ENCODE measurements at regions not wholly inside any gene's neighbourhood (a gene's known extent, or its start where the extent isn't known, plus 50 kb on each side); places are given as distances from the start of the nearest gene placed in this dataset.
"Not testable (repeated sequence)": the region's sequence is repeated elsewhere in the genome, so short reads cannot be mapped to it uniquely, and the experiment has no call there.

DNA sequence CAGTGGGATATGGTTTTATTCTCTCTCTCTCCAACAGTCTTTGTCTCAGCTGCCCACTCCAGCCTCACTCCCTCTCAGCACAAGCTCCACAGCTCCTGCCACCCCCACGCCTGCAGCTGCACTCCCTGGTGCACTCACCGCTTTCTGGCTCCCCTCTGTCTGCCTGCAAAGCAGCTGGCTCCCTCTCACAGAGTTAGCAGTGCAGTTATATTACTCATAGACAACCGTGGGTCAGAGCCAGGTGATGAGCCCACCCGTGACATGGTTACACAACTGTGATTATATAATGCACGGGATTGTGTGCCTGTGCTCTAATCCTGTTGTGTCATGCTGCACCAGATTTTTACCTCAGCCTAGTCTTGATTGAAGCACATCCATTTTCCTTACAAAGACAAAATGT, 276.9 kb upstream of the CHAC2 start:
- DNase-seq = no peak

DNA sequence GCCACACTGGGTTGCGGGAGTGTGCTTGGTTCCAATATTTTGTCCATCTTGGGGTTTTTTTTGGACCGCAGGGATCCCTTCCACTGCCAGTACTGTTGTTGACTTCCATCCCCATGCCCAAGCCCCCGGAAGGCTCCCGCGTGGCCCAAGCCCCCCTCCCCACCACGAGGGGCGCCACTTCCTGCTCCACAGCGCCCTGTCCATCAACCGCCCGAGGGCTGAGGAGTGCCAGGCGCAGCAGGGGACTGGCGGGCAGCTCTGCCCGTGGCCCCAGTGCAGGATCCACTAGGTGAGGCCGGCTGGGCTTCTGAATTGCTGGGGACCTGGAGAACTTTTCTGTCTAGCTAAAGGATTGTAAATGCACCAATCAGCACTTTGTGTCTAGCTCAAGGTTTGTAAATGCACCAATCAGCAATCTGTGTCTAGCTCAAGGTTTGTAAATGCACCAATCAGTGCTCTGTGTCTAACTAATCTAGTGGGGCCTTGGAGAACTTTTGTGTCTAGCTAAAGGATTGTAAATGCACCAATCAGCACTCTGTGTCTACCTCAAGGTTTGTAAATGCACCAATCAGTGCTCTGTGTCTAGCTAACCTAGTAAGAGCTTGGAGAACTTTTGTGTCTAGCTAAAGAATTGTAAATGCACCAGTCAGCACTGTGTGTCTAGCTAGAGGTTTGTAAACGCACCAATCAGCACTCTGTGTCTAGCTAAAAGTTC, 281.3 kb upstream of the CHAC2 start:
- not testable (repeated sequence) for DNase-seq

DNA sequence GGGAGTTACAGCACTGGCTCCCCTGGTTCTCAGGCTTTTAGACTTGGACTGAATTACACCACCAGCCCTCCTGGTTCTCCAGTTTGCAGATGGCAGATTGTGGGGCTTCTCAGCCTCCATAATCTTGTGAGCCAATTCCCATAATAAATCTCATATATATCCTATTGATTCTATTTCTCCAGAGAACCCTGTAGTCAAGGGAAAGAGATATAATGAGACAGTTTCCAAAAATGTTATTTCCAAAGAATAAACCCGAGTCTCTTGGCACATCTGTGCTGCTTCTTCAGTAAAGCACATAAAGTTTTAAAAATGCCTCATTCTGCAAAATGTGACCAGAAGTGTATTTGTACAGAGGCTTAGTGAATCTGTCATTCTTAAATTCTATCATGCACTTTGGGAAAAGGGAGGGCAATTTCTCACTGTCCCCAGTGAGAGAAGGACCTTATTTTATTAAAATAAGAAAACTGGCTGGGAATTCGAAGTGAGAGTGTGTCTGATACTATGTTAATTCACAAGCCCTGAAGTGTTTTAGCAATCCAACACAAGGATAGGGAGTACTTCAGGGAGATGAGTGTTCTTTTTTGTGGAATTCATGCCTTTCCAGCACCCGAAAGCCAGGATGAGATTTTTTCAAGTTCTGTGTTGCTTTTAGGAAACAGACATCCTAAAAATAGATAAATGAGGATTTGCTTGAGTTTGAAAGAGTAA, 282.4 kb upstream of the CHAC2 start:
- DNase-seq = no peak

- no peak for DNase-seq
Observed at GRCh38 chr2:53484531-53484930, 283.1 kb upstream of the CHAC2 start.

- DNase-seq = no peak
Observed at GRCh38 chr2:53477517-53477916, 290.1 kb upstream of the CHAC2 start.

DNA sequence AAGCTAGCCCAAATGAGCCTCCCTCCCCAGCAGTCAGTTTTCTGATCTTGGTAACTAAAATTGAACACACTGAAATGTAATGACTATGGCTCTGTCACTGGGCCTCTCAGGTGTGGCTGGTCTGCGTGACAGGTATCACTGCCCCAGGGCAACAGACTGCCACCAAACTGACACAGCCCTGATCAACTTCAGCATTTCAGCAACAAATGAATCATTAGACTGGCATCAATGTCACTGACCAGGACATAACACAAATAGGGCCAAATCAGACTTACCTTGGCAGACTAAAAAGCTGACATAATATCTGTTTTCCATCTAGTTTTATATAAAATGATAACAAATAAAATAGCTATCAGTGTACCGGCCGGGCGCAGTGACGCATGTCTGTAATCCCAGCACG, 290.8 kb upstream of the CHAC2 start:
- DNase-seq = no peak

DNA sequence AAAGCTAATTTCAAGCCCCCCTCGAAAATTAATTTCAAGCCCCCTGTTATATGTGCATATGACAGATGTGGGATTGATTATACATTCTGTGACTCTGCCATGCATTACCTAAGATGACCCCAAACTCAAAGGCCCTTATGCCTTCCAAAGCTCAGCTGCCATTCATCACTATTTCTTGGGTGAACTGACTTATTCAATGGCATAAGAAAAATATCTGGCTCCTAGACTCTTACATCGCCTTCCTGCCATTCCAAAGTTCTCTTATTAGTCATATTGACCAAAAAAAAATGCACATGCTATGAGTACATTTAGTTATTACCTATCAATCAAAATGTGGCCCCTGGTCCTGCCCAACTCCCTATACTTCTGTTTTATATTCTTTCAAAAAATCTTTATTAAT, 291.8 kb upstream of the CHAC2 start:
- DNase-seq = no peak

GRCh38 chr2:53475321-53475720, 292.3 kb upstream of the CHAC2 start:
- no peak for DNase-seq

- no peak for DNase-seq
Observed at GRCh38 chr2:53474914-53475313, 292.7 kb upstream of the CHAC2 start.

GRCh38 chr2:53473775-53474311, 293.8 kb upstream of the CHAC2 start:
- DNase-seq = no peak

DNA sequence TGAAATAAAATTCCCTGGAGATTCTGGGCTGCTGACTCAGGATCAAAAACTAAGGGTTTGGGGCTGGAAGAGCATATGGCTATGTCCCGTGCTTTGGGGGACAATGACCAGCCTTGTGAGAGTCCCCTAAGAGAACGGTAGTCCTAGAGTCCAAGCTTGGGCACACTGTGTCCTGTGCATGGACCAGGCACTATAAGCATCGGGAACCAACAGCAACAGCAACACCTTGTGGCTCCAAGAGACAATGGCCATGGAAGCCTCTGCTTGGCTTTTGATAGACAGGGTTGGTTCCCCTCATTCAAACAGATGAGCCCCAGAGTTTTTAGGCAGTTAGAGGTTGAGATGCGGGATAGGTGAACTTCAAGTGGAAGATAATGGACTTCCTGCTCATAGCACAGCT, 294.4 kb upstream of the CHAC2 start:
- DNase-seq = no peak

DNA sequence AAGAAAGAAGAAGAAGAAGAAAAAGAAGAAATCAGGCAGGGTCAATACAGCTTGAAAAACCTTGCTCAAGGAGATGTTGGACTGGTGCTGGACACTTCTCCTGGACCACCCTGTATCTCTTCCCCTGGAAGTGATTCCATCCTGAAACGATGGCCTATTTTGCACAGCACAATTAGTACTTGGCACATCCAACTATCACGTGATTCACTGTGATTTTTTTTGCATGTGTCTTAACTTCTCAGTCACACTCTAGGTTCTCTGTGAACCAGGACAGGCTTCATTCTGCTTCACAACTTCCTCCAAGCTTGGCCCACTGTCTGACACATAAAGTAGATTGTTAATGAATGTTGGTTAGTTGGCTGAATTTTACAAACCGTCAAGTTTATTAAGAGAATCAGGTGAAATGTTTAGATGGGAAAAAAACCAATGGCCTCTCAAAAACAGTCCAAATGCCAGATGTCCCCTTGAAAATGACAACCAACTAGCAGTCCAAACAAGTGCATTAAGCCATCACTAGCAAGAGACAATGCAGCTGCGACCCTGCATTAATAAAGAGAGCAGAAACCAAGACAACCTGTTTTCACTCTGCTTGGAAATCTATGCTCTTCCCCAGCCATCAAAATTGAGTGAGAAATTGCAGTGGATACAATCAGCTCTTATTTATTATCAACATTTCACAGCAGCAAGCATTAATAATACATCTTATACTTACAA, 300.0 kb upstream of the CHAC2 start:
- no peak for DNase-seq

- DNase-seq = no peak
Observed at GRCh38 chr2:53463806-53464726, 303.5 kb upstream of the CHAC2 start.

DNA sequence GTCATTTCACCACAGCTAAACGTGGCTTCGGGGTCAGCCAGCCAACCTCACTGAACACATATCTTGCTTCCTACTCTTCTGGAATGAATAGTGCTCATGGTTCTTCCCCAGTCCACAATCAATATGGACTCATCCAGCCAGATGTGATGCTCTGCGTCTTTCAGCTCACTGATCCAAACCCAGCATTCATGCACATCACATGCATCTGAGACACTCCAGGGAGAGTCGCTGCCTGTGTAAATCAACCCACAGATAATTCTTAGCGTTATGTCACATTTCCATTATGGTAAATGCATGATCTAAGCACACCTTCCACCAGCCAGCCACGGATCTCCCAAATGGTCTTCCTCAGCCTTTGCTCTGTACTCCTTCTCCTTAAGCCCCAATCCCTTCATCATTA, 306.7 kb upstream of the CHAC2 start:
- DNase-seq = no peak

- DNase-seq = no peak
Observed at GRCh38 chr2:53460347-53460746, 307.3 kb upstream of the CHAC2 start.

GRCh38 chr2:53455094-53455493, 312.5 kb upstream of the CHAC2 start:
- no peak for DNase-seq

DNA sequence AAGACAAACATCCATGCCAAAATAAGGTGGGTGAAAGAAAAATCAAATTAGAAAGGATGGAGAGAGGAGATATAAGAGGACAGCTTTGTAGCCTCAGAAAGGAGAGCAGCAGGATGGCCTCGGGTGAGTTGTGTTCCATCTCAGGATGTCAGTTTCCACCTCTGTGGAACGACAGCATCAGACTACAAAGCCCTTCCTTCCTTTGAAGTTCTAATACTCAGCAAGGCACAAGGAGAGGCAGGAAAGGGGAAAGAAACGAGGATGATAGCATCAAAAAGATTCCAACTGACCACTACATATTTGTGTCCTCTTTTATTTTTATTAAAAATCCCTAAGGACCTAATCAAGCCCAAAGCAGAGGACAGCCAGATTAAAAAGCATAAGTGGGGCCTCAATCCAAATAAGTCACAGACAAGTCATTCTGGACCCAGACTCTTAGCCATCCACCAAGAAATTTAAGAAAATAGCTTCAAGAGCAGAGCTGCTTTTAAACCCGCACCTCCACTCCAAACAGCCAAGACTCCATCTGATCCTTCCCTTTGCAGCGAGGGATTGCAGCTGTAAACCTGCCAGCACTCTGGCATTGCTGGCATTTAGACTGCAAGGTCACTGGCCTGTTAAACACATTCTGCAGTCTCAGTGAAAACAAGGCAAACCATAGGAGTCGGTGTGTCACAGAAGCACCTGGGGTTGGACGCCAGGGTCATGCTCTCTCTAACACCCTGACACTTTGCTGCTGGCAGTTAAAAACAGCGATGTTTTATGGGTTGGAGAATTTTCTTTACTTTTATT, 314.5 kb upstream of the CHAC2 start:
- DNase-seq = no peak

- no peak for DNase-seq
Observed at GRCh38 chr2:53452400-53452799, 315.2 kb upstream of the CHAC2 start.

DNA sequence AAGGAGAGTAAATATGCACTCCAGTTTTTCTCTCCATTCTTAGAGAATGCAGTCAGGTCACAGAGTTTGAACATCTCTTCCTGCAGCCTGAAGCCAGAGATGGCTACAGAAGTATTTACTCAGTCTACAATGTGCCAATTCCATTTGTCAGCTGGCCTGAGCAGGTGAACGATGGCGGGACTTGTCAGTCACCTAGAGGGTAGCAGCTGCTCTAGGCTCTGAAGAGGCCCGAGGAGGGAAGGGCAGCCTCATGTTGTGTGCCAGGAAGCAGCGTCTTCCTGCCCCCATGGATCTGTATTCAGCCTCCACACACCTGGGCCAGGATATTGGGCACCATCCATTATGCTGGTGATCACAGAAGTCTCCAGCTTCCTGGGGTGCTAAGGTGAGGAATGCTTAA, 316.7 kb upstream of the CHAC2 start:
- no peak for DNase-seq

DNA sequence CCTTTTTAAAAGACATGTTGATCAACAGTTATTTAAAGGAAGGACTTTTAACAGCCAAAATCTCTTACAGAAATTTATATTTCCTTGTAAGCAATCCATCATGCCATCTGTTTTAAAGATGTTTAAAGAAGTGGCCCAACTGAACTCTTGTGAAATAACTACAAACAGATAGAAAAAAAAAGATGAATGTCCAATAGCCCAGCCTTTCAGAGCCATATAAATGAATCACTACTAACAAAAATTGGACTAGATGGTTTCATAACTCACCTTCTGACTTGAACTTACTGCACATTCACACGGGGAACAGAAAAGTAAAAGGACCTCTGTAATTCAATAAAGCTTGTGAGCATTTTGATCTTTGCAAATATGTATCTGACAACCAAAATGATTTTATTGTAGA, 319.0 kb upstream of the CHAC2 start:
- DNase-seq = no peak

DNA sequence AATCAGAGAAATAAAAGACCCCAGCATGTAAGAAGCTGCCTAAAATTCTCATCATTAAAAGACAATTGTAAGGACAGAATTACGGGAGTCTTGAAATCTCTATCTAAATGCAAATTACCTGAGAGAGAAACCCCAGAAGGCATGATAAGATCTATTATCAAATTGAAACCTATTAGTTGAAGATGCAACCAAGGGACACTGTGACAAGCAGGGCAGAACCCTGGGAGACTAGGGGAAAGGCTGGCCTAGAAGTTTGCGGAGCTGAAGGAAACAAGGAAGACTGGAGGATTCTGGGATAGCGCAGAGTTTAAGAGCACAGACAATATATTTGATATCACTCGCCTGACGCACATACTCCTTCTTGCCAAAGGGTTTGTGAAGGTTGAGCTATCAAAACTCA, 319.5 kb upstream of the CHAC2 start:
- no peak for DNase-seq
